Breast epithelium (tissue), 3 donors: ENCODE measurements at regions not wholly inside any gene's neighbourhood (a gene's known extent, or its start where the extent isn't known, plus 50 kb on each side); places are given as distances from the start of the nearest gene placed in this dataset.

ENCODE experiments used
- POLR2A ChIP-seq: fragments of 450-650 bp; IDR thresholded peaks from one replicate; pipeline ENCODE4 v1.6.1; 2016; ENCODE audit warnings: antibody characterized with exemption, mild to moderate bottlenecking, moderate library complexity
- POLR2AphosphoS5 ChIP-seq, 3 donors: sonication (generic); formaldehyde crosslinking; IDR thresholded peaks; one replicate each; pipeline ENCODE4 v1.6.1; 2017; ENCODE audit warnings: antibody characterized with exemption in 3 of 3
- TF ChIP-seq, protein P1 (sequence below), 3 donors: fragments of 450-650 bp; IDR thresholded peaks; one replicate each; pipeline ENCODE4 v1.5.1; 2016 to 2017; ENCODE audit warnings: antibody characterized with exemption in 3 of 3, mild to moderate bottlenecking in 3 of 3, moderate library complexity in 3 of 3

- TF ChIP-seq POLR2A = no peak
- TF ChIP-seq, protein P1, sequence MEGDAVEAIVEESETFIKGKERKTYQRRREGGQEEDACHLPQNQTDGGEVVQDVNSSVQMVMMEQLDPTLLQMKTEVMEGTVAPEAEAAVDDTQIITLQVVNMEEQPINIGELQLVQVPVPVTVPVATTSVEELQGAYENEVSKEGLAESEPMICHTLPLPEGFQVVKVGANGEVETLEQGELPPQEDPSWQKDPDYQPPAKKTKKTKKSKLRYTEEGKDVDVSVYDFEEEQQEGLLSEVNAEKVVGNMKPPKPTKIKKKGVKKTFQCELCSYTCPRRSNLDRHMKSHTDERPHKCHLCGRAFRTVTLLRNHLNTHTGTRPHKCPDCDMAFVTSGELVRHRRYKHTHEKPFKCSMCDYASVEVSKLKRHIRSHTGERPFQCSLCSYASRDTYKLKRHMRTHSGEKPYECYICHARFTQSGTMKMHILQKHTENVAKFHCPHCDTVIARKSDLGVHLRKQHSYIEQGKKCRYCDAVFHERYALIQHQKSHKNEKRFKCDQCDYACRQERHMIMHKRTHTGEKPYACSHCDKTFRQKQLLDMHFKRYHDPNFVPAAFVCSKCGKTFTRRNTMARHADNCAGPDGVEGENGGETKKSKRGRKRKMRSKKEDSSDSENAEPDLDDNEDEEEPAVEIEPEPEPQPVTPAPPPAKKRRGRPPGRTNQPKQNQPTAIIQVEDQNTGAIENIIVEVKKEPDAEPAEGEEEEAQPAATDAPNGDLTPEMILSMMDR (IDR thresholded peaks at IDR 0.05) = no peak
- TF ChIP-seq POLR2AphosphoS5 (IDR thresholded peaks at IDR 0.05) = no peak
These were observed 262.4 kb downstream of the OMA1 start for GRCh38 chr1:58284225-58284510.
